Panc1 (cell line): ENCODE measurements at regions not wholly inside any gene's neighbourhood (a gene's known extent, or its start where the extent isn't known, plus 50 kb on each side); places are given as distances from the start of the nearest gene placed in this dataset.

Source experiments
- ATAC-seq: fragments of 200-7000 bp; cut with Tn5 transposase; 2 replicates; pipeline ENCODE4 v1.9.1; 2020; ENCODE audit warnings: mild to moderate bottlenecking, moderate library complexity
- BruUV-seq: library from RNA; stranded (reverse); fragments of 400-500 nt; replicated peaks from 2 replicates; lab custom pipeline; 2021; lab: Mats Ljungman, UMichigan
- CTCF ChIA-PET: fragments of 300-600 bp; sonication (Branson Sonifier 250); formaldehyde crosslinking; loops from one replicate; lab custom pipeline; 2022; ENCODE audit warnings: antibody characterized with exemption; lab: Charles Lee
- POLR2A ChIA-PET: fragments of 300-600 bp; sonication (Branson Sonifier 250); formaldehyde crosslinking; loops from one replicate; lab custom pipeline; 2022; ENCODE audit warnings: antibody characterized with exemption; lab: Charles Lee
- DNase-seq: peaks from one replicate; pipeline ENCODE4 v3.0.0-alpha.2; 2010; ENCODE audit warnings: low read depth, low spot score
- H3K27ac ChIP-seq: 2 replicates; pipeline ENCODE4 v1.5.1; 2011; ENCODE audit warnings: mild to moderate bottlenecking, low read length, inconsistent platforms
- H3K27me3 ChIP-seq: fragments of 200-500 bp; sonication (Bioruptor generic); 2 replicates; pipeline ENCODE4 v1.6.0; 2014; ENCODE audit warnings: low read length, inconsistent platforms; ENCODE audit not compliant: control insufficient read depth, insufficient read depth
- H3K36me3 ChIP-seq: fragments of 200-500 bp; sonication (Bioruptor generic); 2 replicates; pipeline ENCODE4 v1.5.1; 2014; ENCODE audit warnings: inconsistent platforms, mild to moderate bottlenecking, low read length, moderate library complexity; ENCODE audit not compliant: control insufficient read depth, insufficient read depth
- H3K4me1 ChIP-seq: 2 replicates; pipeline ENCODE4 v1.5.1; 2011; ENCODE audit warnings: inconsistent platforms, mild to moderate bottlenecking, low read length, moderate library complexity; ENCODE audit not compliant: control insufficient read depth, insufficient read depth
- H3K4me3 ChIP-seq, 2 experiments: 2 replicates each; pipeline ENCODE4 v1.5.1; 2011 to 2012; ENCODE audit warnings: low read depth in 2 of 2, low read length in 2 of 2, mild to moderate bottlenecking in 2 of 2, inconsistent platforms in 1 of 2, moderate library complexity in 1 of 2
- H3K9me3 ChIP-seq: fragments of 200-500 bp; sonication (Bioruptor generic); 2 replicates; pipeline ENCODE4 v1.5.1; 2014; ENCODE audit warnings: low read depth, mild to moderate bottlenecking, inconsistent platforms, low read length, moderate library complexity; ENCODE audit not compliant: control insufficient read depth, insufficient read depth
- CTCF ChIP-seq: fragments of 450-650 bp; IDR thresholded peaks from 2 replicates; pipeline ENCODE4 v1.5.1; 2017; ENCODE audit warnings: mild to moderate bottlenecking
- POLR2AphosphoS5 ChIP-seq: IDR thresholded peaks from 2 replicates; pipeline ENCODE4 v1.6.1; 2012; ENCODE audit warnings: mild to moderate bottlenecking, low read depth, low read length, moderate library complexity
- REST ChIP-seq, 2 experiments: IDR thresholded peaks; 2 replicates each; pipeline ENCODE4 v1.6.1; 2011 to 2012; ENCODE audit warnings: low read depth in 2 of 2, control low read depth in 1 of 2, low read length in 1 of 2, mild to moderate bottlenecking in 1 of 2, moderate library complexity in 1 of 2; ENCODE audit not compliant: insufficient read depth in 1 of 2
- SIN3A ChIP-seq: IDR thresholded peaks from 2 replicates; pipeline ENCODE4 v1.6.1; 2012; ENCODE audit warnings: low read depth, mild to moderate bottlenecking, low read length, moderate library complexity, borderline replicate concordance; ENCODE audit not compliant: insufficient read depth
- TCF7L2 ChIP-seq: IDR thresholded peaks from 2 replicates; pipeline ENCODE4 v1.6.1; 2011; ENCODE audit warnings: mild to moderate bottlenecking, low read depth, low read length, inconsistent platforms
- in situ Hi-C: cut with HindIII; loops from 2 replicates; pipeline ENCODE4 v1.10.0; 2016; ENCODE audit warnings: low sequenced_read_pairs, low pct_unique_long_range_greater_than_20kb
- intact Hi-C: fragments of 100-400 bp; cut with micrococcal nuclease; formaldehyde crosslinking; loops from one replicate; pipeline ENCODE4 v1.10.0; 2022; ENCODE audit not compliant: unreplicated experiment

GRCh38 chr20:48385527-48385926 is 442.3 kb downstream of the PREX1 start:
- ChIA-PET CTCF (no interaction called here), POLR2A (no interaction called here)
- TF ChIP-seq SIN3A, result no peak
- no peak for TF ChIP-seq CTCF
- TF ChIP-seq POLR2AphosphoS5, result no peak
- TF ChIP-seq REST (IDR thresholded peaks at IDR 0.05; ENCODE audit: insufficient read depth in 1 of 2, low read depth in 2 of 2, low read length in 1 of 2), result no peak
- TF ChIP-seq TCF7L2, result no peak
- Histone ChIP-seq H3K36me3 (no peaks in the 10 kb centered on the region), H3K27me3 (peaks cover 6% of the 10 kb centered on the region), H3K27ac (no peak overlapping the region), H3K9me3 (no peaks in the 10 kb centered on the region), H3K4me3 (no peak overlapping the region), H3K4me1 (no peaks in the 10 kb centered on the region)
- DNase-seq (no peak), ATAC-seq (no peak)
- BruUV-seq, result no TSS peak
- intact Hi-C loops (no loop called here), in situ Hi-C loops (no loop called here)

- no TSS peak for BruUV-seq
- no peaks in the 10 kb centered on the region for H3K4me1 ChIP-seq
- H3K36me3 ChIP-seq, result no peaks in the 10 kb centered on the region
- peaks cover 6% of the 10 kb centered on the region for H3K27me3 ChIP-seq
- intact Hi-C loops (no loop called here), in situ Hi-C loops (no loop called here)
- ATAC-seq (no peak), DNase-seq (no peak)
- H3K4me3 ChIP-seq, result no peak overlapping the region
- TF ChIP-seq REST (IDR thresholded peaks at IDR 0.05; ENCODE audit: insufficient read depth in 1 of 2, low read depth in 2 of 2, low read length in 1 of 2), result no peak
- no peak for TF ChIP-seq CTCF
- TF ChIP-seq POLR2AphosphoS5, result no peak
- no peak for TF ChIP-seq SIN3A
- TF ChIP-seq TCF7L2, result no peak
- no peaks in the 10 kb centered on the region for H3K9me3 ChIP-seq
- CTCF ChIA-PET, result no interaction called here
- H3K27ac ChIP-seq, result no peak overlapping the region
- POLR2A ChIA-PET, result no interaction called here
Measured at GRCh38 chr20:48385114-48385513, 442.7 kb downstream of the PREX1 start.
